Upper lobe of left lung (tissue), 6 donors: ENCODE measurements at regions not wholly inside any gene's neighbourhood (a gene's known extent, or its start where the extent isn't known, plus 50 kb on each side); places are given as distances from the start of the nearest gene placed in this dataset.
A peak's percentile ranks its signal among the peaks of the same experiment; 100 is the strongest.
"Not testable (repeated sequence)": the region's sequence is repeated elsewhere in the genome, so short reads cannot be mapped to it uniquely, and the experiment has no call there.

ENCODE experiments used
- ATAC-seq, 2 donors: fragments of 200-7000 bp; cut with Tn5 transposase; one replicate each; pipeline ENCODE4 v1.9.1; 2022; ENCODE audit warnings: mild to moderate bottlenecking in 2 of 2, moderate library complexity in 2 of 2; ENCODE audit not compliant: low FRiP score in 2 of 2
- DNase-seq, 2 donors: peaks; one replicate each; pipeline ENCODE4 v3.0.0-alpha.2; 2019 to 2020
- H3K27ac ChIP-seq, 4 donors: fragments of 200-600 bp; sonication (generic); one replicate each; pipeline ENCODE4 v1.5.1; 2016 to 2019
- H3K27me3 ChIP-seq, 4 donors: fragments of 200-600 bp; sonication (generic); one replicate each; pipeline ENCODE4 v1.5.1; 2017 to 2019
- H3K36me3 ChIP-seq, 4 donors: fragments of 200-600 bp; sonication (generic); one replicate each; pipeline ENCODE4 v1.5.1; 2016 to 2019
- H3K4me1 ChIP-seq, 4 donors: fragments of 200-600 bp; sonication (generic); one replicate each; pipeline ENCODE4 v1.5.1; 2018 to 2019
- H3K4me3 ChIP-seq, 4 donors: fragments of 200-600 bp; sonication (generic); one replicate each; pipeline ENCODE4 v1.5.1; 2017 to 2019; ENCODE audit warnings: mild to moderate bottlenecking in 2 of 4, moderate library complexity in 1 of 4
- H3K9me3 ChIP-seq, 4 donors: fragments of 200-600 bp; sonication (generic); one replicate each; pipeline ENCODE4 v1.5.1; 2018 to 2019
- POLR2A ChIP-seq, 4 donors: fragments of 450-650 bp; IDR thresholded peaks; one replicate each; pipeline ENCODE4 v1.5.1; 2016 to 2017; ENCODE audit warnings: antibody characterized with exemption in 4 of 4, mild to moderate bottlenecking in 2 of 4
- WGBS, 2 donors: methylation state at CpG; one replicate each; pipeline ENCODE4 v1.1.5; 2017 to 2018; 5-methylcytosine and 5-hydroxymethylcytosine counted together
- TF ChIP-seq, protein P1 (sequence below), 6 experiments: fragments of 450-650 bp in 4 of 6; fragments of 200-600 bp in 2 of 6; sonication (generic) in 2 of 6; IDR thresholded peaks; one replicate each; pipeline ENCODE4 v1.5.1; 2016 to 2019; ENCODE audit warnings: antibody characterized with exemption in 6 of 6
- donor health status: DM: no; HTN: no; CAD: no; lungs with moderate emphysema.
- donor health status: DM: no; HTN: yes; CAD: no; lungs with severe emphysema.

DNA sequence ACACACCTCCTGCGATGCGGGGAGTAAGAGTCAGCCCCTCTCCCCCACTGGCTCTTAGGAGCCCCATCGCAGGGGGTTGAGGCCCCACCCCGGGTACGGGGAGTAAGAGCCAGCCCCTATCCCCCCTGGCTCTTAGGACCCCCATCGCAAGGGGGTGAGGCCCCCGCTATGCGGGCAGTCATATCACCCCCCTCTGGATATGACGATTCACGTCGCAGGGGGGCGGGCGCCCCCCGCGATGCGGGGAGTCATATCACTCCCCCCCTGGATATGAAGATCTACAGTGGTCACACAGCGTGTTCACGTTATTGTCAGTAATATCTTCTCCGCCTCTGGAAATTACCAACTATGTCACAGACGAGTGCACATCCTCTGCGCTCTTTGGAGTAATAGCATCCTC, 61.1 kb downstream of the DEFB131A start:
- peak in 1 of 2 donors; percentile 76 for DNase-seq
- not testable (repeated sequence) for ATAC-seq, H3K36me3 ChIP-seq, H3K4me1 ChIP-seq, H3K27me3 ChIP-seq, H3K27ac ChIP-seq, H3K9me3 ChIP-seq, H3K4me3 ChIP-seq
- WGBS, 2 donors, result 90% methylated on average over 12 to 21 of the region's 21 CpGs

DNA sequence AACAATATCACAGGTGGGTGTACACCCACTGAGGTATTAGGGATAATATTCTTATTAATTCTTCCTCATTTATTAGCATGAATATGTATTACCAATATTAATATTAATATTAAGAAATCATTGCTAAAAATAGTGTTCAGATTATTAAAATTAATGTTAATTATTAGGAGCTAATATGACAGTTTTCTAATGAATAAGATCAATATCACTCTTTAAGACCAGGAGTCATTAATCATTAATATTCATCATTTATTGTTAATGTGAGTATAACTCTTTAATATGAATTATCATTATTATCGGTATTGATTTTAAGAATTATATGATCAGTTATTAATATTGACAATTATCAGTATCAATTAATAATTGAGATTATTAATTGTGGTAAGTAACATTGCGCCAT, 62.5 kb downstream of the DEFB131A start:
- WGBS, 2 donors, result 86 to 96% methylated on average over 2 of the region's 2 CpGs
- H3K27ac ChIP-seq, H3K4me3 ChIP-seq, H3K36me3 ChIP-seq, H3K4me1 ChIP-seq, H3K9me3 ChIP-seq, DNase-seq, H3K27me3 ChIP-seq, ATAC-seq: not testable (repeated sequence)

DNA sequence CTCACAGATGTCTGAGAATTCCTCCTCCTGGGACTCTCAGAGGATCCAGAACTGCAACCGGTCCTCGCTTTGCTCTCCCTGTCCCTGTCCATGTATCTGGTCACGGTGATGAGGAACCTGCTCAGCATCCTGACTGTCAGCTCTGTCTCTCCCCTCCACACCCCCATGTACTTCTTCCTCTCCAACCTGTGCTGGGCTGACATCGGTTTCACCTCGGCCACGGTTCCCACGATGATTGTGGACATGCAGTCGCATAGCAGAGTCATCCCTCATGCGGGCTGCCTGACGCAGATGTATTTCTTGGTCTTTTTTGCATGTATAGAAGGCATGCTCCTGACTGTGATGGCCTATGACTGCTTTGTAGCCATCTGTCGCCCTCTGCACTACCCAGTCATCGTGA, 68.7 kb downstream of the DEFB131A start:
- H3K4me1 ChIP-seq, H3K27ac ChIP-seq, H3K4me3 ChIP-seq, DNase-seq, H3K9me3 ChIP-seq, H3K27me3 ChIP-seq, H3K36me3 ChIP-seq, ATAC-seq: not testable (repeated sequence)
- 82 to 87% methylated on average over 11 to 12 of the region's 12 CpGs for WGBS, 2 donors

DNA sequence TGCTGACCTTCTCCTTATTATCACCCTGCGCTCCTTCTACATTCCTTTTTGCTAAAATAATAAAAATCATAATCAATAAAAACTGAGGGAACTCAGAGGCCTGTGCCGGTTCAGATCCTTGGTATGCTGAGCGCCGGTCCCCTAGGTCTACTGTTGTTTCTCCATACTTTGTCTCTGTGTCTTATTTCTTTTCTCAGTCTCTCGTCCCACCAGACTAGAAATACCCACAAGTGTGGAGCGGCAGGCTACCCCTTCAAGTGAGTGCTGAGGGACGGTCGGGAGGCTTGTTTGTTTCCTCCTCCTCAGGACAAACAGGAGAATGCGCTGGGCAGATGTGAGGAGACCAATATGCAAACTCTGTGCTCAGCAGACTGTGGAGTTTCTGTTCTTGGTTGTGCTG, 75.4 kb downstream of the DEFB131A start:
- not testable (repeated sequence) for H3K9me3 ChIP-seq, H3K27ac ChIP-seq, H3K4me1 ChIP-seq, DNase-seq, H3K4me3 ChIP-seq, H3K27me3 ChIP-seq, H3K36me3 ChIP-seq, ATAC-seq
- 79 to 85% methylated on average over 8 to 9 of the region's 9 CpGs for WGBS, 2 donors

DNA sequence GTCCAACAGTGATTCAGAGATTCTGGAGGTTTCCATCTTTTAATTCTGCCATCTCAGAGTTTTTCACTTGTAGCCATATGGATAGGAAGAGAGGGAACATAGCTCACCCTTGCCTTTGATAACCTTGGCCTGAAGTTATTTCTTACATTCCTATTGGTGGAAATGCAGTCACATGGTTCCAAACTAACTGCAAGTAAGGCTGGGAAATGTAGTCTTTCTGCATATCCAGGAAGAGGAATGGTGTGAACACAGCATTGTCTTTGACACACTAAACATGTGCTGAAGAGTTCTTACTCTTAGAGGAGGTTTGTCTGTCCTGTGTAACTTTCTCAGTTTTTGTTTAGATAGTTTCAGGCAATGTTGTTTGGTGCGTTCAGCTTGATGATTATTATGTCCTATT, 78.7 kb downstream of the DEFB131A start:
- H3K36me3 ChIP-seq, H3K4me1 ChIP-seq, H3K9me3 ChIP-seq, DNase-seq, ATAC-seq, H3K4me3 ChIP-seq, H3K27ac ChIP-seq, H3K27me3 ChIP-seq: not testable (repeated sequence)
- WGBS, 2 donors, result 93 to 100% methylated on average over 1 of the region's 1 CpG

DNA sequence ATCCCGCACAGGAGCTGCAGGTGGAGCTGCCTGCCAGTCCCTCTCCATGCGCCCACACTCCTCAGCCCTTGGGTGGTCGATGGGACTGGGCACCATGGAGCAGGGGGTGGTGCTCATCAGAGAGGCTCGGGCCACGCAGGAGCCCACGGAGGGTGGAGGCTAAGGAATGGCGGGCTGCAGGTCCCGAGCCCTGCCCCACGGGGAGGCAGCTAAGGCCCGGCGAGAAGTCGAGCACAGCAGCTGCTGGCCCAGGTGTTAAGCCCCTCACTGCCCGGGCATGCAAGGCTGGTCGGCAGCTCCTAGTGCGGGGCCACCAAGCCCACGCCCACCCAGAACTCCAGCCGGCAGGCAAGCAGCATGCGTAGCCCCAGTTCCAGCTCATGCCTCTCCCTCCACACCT, 80.2 kb downstream of the DEFB131A start:
- 90% methylated on average over 18 of the region's 18 CpGs; no CpG with 5 or more reads in 1 of the 2 donors for WGBS, 2 donors
- not testable (repeated sequence) for H3K27me3 ChIP-seq, ATAC-seq, H3K9me3 ChIP-seq, H3K4me1 ChIP-seq, H3K36me3 ChIP-seq, H3K4me3 ChIP-seq, H3K27ac ChIP-seq
- peak in 1 of 2 donors; percentile 66 for DNase-seq

DNA sequence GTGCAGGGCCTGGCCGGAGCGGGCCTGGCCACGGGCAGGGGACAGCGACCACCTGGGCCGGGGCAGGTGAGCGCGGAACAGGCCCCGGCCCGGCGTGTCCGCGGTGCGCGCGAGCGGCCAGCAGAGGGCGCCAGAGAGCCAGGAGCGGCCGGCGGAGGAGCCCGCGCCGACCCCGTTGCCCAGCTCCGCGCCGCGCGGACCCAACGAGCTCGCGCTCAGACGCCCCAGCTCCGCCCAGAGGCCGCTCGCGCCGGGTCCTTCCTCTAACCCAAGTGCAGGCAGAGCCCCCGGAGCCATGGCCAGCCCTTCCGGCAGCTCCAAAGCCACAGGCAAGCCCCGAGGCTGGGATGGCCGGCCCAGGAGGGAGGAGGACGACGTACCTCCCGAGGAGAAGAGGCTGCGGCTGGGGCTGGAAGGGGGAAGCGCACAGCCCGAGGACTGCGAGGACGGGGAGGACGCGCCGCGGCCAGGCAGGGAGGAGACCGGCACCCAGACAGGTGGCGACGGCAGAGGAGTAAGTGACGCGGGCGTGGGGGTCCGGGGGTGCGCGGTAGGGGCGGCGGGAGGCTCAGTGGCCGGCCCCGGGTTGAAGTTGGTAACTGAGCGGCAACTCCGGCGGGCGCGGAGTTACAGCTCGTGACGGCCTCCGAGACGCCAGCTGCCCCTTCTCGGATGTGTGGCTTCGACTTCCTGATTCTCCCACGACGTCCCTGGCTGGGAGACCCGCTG, 88.1 kb downstream of the DEFB131A start:
- H3K4me1 ChIP-seq, result peaks cover 6 to 14% (median 7%) of the 10 kb centered on the region in 4 donors
- peak in 1 of 2 donors; percentile 65 for ATAC-seq
- TF ChIP-seq, protein P1, sequence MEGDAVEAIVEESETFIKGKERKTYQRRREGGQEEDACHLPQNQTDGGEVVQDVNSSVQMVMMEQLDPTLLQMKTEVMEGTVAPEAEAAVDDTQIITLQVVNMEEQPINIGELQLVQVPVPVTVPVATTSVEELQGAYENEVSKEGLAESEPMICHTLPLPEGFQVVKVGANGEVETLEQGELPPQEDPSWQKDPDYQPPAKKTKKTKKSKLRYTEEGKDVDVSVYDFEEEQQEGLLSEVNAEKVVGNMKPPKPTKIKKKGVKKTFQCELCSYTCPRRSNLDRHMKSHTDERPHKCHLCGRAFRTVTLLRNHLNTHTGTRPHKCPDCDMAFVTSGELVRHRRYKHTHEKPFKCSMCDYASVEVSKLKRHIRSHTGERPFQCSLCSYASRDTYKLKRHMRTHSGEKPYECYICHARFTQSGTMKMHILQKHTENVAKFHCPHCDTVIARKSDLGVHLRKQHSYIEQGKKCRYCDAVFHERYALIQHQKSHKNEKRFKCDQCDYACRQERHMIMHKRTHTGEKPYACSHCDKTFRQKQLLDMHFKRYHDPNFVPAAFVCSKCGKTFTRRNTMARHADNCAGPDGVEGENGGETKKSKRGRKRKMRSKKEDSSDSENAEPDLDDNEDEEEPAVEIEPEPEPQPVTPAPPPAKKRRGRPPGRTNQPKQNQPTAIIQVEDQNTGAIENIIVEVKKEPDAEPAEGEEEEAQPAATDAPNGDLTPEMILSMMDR (IDR thresholded peaks at IDR 0.05), result peak; percentile 91 to 97 (median 94)
- TF ChIP-seq POLR2A (IDR thresholded peaks at IDR 0.05), result peak in 1 of 4 donors; percentile 41
- not testable (repeated sequence) for H3K9me3 ChIP-seq, H3K36me3 ChIP-seq, H3K27me3 ChIP-seq
- peak overlapping the region in 2 of 4 donors; percentile 54 to 65 for H3K27ac ChIP-seq
- H3K4me3 ChIP-seq, result peak overlapping the region; percentile 34 to 66 (median 61)
- WGBS, 2 donors, result 0 to 4% methylated on average over 5 to 32 of the region's 81 CpGs
- peak; percentile 74 to 96 for DNase-seq

DNA sequence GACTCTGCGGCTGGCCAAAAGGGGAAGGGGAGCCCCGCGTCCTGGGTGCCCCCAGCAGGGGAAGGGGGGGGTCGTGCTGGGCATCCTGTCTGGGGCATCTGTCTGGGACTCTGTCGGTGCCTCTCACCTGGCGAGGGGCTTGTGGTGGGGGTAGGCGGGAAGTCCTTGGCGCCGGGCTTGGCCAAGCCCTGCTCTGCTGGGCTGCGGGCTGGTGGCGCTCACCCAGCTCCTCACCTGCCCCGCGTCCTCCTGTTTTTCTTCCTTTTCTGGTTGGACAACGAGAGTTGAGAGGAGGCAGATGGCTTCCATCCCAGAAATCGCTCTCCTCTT, 88.6 kb downstream of the DEFB131A start:
- peak overlapping the region in 3 of 4 donors; percentile 57 to 66 (median 65) for H3K4me3 ChIP-seq
- not testable (repeated sequence) for H3K9me3 ChIP-seq, ATAC-seq, H3K36me3 ChIP-seq, H3K27me3 ChIP-seq, DNase-seq
- peak overlapping the region in 2 of 4 donors; percentile 54 to 65 for H3K27ac ChIP-seq
- H3K4me1 ChIP-seq, result peaks cover 6 to 14% (median 7%) of the 10 kb centered on the region in 4 donors
- WGBS, 2 donors, result 9 to 23% methylated on average over 7 to 10 of the region's 15 CpGs

DNA sequence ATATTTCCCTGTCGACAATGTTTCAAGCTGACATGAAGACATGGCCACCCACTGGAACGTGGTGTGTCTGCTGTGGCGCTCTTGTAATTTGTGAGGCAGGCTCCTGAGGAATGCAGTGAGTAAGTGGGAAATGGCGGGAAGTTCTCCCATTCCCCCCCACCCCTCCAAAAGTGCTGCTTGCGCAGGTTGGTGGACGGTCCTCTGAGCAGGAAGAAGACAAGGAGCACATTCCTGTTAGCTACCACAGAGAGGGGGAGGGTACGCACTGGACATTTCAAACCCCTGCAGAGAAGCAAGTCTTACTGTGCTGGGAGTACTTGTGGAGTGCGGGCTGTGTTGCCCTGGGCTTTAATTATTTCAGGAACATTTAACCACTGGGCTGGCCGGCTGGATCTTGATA, 92.9 kb downstream of the DEFB131A start:
- 71 to 72% methylated on average over 8 to 9 of the region's 9 CpGs for WGBS, 2 donors
- not testable (repeated sequence) for H3K27ac ChIP-seq, H3K4me3 ChIP-seq, H3K36me3 ChIP-seq, H3K27me3 ChIP-seq, H3K9me3 ChIP-seq, ATAC-seq, DNase-seq
- peaks cover 6 to 10% (median 7%) of the 10 kb centered on the region in 4 donors for H3K4me1 ChIP-seq

DNA sequence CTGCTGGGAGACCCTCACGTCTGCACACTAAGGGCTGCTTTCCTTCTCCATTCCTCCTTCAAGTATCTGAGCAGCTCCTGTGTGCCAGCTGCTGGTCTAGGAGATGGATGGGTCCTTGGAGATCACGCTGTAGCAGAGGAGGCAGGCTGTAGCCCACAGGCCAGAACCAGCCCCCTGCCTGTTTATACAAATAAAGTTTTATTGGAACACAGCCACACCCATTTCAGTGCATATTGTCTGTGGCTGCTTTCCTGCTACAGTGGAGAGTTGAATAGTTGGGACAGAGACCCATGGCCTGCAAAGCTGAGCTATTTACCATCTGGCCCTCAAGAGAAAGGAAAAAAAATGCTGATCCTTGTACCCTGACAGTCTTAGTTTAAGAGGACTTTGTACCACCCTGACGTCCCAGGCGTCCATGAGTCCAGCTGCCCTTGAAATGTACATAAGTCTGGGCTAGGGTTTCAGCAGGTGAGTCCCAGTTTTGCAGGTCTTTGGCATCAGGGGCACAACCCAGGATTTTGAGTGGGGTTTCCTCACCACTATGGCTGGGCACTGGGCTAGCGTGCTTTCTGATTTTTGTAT, 95.8 kb downstream of the DEFB131A start:
- H3K27ac ChIP-seq, DNase-seq, ATAC-seq, H3K27me3 ChIP-seq, H3K4me3 ChIP-seq, H3K36me3 ChIP-seq, H3K4me1 ChIP-seq, H3K9me3 ChIP-seq: not testable (repeated sequence)
- 73 to 78% methylated on average over 4 to 5 of the region's 5 CpGs for WGBS, 2 donors

DNA sequence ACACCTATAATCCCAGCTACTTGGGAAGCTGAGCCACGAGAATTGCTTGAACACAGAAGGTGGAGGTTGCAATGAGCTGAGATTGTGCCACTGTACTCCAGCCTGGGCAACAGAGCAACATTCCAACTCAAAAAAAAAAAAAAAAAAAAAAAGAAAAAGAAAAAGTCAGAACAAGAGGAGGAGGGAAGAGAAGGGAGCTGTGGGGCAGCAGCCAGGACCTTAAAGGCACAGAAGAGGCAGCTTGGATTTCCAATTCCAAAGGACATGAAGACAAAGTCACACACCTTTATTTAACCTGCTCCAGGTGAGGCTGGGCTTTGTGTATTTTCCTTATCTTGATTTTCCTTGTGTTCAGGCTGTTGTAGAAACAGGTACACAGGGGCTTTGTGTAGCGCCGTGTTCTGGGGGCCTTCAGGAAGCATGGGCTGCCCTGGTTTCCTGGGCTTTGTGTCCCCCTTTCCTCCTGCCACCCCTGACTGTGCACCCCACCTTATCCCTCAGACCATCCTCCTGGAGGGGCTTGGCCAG, 97.2 kb downstream of the DEFB131A start:
- DNase-seq, H3K4me3 ChIP-seq, H3K27ac ChIP-seq, H3K27me3 ChIP-seq, H3K36me3 ChIP-seq, ATAC-seq, H3K4me1 ChIP-seq, H3K9me3 ChIP-seq: not testable (repeated sequence)
- WGBS, 2 donors, result 37 to 67% methylated on average over 3 of the region's 3 CpGs

DNA sequence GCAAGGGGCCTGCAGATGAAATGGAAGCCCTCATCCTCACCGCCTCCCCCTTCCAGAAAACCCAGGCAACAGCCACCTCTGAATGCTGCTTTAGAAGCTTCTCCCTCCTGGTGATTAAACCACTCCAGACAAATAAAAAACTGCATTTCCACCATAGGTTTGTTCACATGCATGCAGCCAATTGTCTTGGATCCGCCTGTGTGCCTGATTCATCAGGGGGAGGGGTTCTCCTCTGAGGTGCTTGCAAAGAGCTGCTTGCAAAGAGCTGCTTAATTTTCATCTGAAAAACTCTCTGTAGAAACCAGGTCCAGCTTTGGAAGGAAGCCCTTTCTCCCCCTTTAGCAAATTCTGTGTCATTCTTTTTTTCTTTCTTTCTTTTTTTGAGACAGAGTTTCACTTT, 100.6 kb downstream of the DEFB131A start:
- not testable (repeated sequence) for H3K36me3 ChIP-seq, H3K27ac ChIP-seq, H3K4me1 ChIP-seq, H3K4me3 ChIP-seq, DNase-seq, ATAC-seq, H3K9me3 ChIP-seq, H3K27me3 ChIP-seq
- WGBS, 2 donors, result 77 to 78% methylated on average over 2 of the region's 2 CpGs
